Right hindlimb (tissue), 1 donor: ENCODE measurements at regions not wholly inside any gene's neighbourhood (a gene's known extent, or its start where the extent isn't known, plus 50 kb on each side); places are given as distances from the start of the nearest gene placed in this dataset.

Experiments used
- DNase-seq: peaks from one replicate; pipeline ENCODE4 v3.0.0-alpha.2; 2018

- no peak for DNase-seq
Observed at GRCh38 chr1:216849146-216849545, 125.9 kb upstream of the ESRRG start.

GRCh38 chr1:216847397-216848036 is 124.3 kb upstream of the ESRRG start:
- DNase-seq: no peak

GRCh38 chr1:216846339-216846738 is 123.1 kb upstream of the ESRRG start:
- DNase-seq: no peak

GRCh38 chr1:216843409-216843808 is 120.2 kb upstream of the ESRRG start:
- DNase-seq: no peak

- no peak for DNase-seq
Observed at GRCh38 chr1:216841165-216841564, 117.9 kb upstream of the ESRRG start.

- DNase-seq: no peak
Observed at GRCh38 chr1:216836316-216836715, 113.1 kb upstream of the ESRRG start.

GRCh38 chr1:216833509-216833908 is 110.3 kb upstream of the ESRRG start:
- no peak for DNase-seq

- no peak for DNase-seq
Observed at GRCh38 chr1:216832192-216832591, 109.0 kb upstream of the ESRRG start.

GRCh38 chr1:216830424-216831210 is 107.4 kb upstream of the ESRRG start:
- DNase-seq: no peak

- DNase-seq: no peak
Observed at GRCh38 chr1:216827251-216827650, 104.0 kb upstream of the ESRRG start.

GRCh38 chr1:216826646-216827045 is 103.4 kb upstream of the ESRRG start:
- DNase-seq: no peak

- DNase-seq: no peak
Observed at GRCh38 chr1:216826214-216826613, 103.0 kb upstream of the ESRRG start.

GRCh38 chr1:216825557-216825956 is 102.3 kb upstream of the ESRRG start:
- DNase-seq: no peak

GRCh38 chr1:216824511-216824910 is 101.3 kb upstream of the ESRRG start:
- no peak for DNase-seq

GRCh38 chr1:216823731-216824130 is 100.5 kb upstream of the ESRRG start:
- no peak for DNase-seq

GRCh38 chr1:216822480-216822879 is 99.3 kb upstream of the ESRRG start:
- DNase-seq: no peak

- no peak for DNase-seq
Observed at GRCh38 chr1:216820345-216820744, 97.1 kb upstream of the ESRRG start.

GRCh38 chr1:216818284-216818683 is 95.1 kb upstream of the ESRRG start:
- DNase-seq: no peak

- peak; percentile 92 for DNase-seq
Observed at GRCh38 chr1:216815260-216816131, 92.3 kb upstream of the ESRRG start.

- no peak for DNase-seq
Observed at GRCh38 chr1:216814576-216815259, 91.5 kb upstream of the ESRRG start.

- peak; percentile 32 for DNase-seq
Observed at GRCh38 chr1:216812966-216813365, 89.7 kb upstream of the ESRRG start.

GRCh38 chr1:216809649-216810048 is 86.4 kb upstream of the ESRRG start:
- DNase-seq: no peak

GRCh38 chr1:216807696-216808095 is 84.5 kb upstream of the ESRRG start:
- no peak for DNase-seq
